Pons (tissue), 1 donor: ENCODE measurements at regions not wholly inside any gene's neighbourhood (a gene's known extent, or its start where the extent isn't known, plus 50 kb on each side); places are given as distances from the start of the nearest gene placed in this dataset.

Experiments
- DNase-seq: peaks from one replicate; pipeline ENCODE4 v3.0.0-alpha.2; 2016; ENCODE audit warnings: low spot score

- DNase-seq = no peak
Observed at GRCh38 chr3:31349001-31349748, 183.6 kb upstream of the STT3B start.

GRCh38 chr3:31350307-31350706, 182.4 kb upstream of the STT3B start:
- DNase-seq = no peak

DNA sequence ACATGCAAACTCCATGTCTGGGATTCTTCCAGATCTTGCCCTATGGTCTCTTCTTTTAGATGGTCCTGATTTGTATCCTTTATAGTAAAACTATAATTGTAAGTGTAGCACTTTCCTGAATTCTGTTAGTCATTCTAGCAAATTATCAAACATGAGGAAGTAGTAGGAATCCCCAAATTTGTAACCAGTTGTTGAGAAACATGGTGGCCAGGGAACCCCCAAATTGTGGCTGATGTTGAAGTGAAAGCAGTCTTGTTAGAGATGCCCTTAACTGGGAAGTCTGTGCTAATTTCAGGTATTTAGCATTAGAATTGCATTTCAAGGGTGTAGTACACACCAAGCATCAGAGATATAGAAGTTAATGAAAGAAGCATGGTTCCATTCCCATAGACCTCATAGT, 180.4 kb upstream of the STT3B start:
- DNase-seq = no peak

DNA sequence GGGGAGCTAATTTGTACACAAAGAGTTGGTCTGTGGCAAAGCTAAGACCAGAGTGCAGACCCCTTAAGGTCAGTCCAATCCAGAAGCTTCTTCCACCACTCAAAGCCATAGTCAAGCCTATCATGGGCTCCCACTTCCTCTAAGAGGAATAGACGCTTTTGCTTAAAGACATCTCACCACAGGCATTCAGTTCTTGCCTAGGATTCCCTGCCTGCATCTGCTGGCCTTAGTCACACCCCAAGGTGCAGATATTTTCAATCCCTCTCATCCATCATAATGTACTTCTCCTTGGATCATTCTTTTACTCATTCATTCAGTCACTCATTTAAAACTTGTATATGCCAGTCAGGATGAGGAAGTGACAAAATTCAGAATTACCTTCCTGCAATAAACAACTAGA, 179.6 kb upstream of the STT3B start:
- no peak for DNase-seq

DNA sequence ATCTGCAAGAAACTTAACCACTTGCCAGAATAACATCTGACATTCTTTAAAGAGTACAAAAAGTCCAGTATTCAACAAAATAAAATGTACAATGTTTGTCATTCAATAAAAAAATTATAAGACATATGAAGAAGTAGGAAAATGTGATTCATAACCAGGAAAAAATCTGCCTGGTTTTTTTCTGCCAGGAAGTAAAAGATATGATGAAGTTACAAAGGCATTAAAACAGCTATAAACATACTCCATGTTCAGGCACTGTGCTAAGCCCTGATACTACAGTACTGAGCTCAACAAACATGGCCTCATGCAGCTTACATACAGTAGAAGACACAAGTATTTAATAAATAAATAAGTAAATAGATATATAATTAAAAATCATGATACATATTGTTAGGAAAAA, 178.4 kb upstream of the STT3B start:
- no peak for DNase-seq

- DNase-seq = no peak
Observed at GRCh38 chr3:31355807-31356206, 176.9 kb upstream of the STT3B start.

GRCh38 chr3:31356941-31357340, 175.8 kb upstream of the STT3B start:
- no peak for DNase-seq

DNA sequence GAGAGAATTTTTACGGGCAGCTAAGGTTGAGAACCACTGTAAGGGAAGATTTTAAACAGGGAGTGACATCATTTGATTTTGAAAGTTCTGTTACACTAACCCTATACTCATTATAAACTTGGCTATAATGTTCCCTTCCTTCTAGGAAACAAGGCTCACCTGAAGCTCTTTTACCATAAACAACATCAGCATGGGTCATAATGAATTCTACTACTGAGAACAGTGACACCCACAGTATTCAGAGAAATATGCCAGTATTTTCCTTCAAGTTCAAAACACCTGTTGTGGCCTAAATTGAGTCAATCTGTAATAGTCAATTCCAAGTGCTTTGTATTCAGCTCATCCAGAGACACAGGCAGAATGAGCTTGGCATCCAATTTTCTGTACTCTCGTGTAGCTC, 175.3 kb upstream of the STT3B start:
- no peak for DNase-seq

DNA sequence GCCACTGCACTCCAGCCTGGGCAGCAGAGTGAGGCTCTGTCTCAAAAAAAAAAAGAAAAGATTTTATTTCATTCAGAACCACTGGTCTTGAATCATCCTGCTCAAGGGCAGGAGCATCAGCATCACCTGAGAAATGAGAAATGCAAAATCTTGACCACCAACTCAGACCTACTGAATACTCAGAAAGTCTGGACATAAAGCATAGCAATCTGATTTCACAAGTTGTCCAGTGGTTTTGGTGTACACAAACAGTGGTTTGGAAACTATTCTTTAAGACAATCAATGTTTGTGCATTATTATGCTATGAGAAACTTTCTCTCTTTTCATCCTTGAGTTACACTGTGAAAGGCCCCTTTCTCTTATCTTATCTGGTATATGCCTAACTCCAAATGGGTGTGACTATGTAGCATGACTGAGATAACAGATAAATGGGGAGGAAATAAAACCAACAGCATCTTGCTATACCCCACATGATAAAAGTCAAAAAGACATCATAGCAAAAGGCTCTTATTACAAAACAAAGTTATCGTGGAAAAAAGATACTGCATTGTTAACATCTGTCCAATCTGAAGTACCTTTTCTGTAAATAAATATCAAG, 174.2 kb upstream of the STT3B start:
- no peak for DNase-seq

DNA sequence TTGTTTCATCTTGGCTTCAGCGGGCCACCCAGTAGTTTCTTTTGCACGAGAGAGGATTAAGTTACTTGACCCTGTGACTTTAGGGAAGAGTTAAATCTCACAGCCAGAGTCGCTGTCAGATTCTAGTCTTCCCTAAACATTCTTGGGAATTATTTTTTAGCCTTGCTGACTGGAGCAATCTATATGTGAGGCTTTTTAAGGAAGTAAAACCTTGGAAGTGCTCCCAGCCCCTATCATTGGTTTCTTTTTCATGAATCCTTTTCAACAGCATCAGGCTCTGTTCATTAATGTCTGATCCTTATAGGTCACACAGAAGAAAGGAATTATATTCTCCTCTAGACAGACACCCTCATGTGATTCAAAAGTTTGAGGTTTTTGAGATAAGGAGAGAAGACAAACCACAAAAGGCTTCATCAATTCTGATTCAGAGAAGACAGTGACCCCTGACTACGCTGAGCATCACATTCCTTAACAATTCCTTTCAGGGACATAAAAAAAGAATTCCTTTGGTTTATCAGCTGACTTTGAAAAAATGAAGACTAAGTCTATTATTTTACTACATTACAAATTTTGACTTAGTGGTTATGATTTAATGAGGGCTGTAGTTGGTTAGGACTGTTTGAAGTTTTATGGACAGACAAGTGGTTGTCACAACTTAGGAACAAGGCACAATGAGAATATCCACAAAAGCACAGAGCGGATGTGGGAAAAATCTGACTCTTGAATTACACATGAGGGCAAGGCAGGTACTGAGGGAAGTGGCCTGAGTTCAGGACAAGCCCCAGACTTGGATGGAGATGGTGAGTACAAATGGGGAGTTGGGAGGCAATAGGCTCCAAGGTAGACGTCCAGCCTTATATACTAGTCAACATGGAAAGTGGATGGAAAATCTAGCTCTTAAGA, 171.1 kb upstream of the STT3B start:
- no peak for DNase-seq

DNA sequence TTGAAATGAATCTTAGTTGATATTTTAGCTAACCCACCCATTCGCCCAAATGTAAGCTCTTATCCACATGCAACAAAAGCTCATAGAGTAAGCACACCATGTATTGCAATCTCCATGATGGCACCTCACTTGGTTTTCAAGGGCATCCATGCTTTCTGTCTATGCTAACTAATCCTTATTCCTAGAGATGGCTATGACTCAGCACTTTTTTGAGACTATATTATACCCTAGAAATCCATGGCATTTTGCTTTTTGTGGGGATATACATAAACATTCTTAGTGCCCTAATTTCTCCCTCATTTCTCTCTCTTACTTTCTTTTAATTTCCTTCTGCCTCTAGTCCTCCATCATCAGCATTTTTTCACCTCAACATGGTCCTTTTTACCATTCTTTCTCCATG, 168.5 kb upstream of the STT3B start:
- no peak for DNase-seq

GRCh38 chr3:31364711-31365110, 168.0 kb upstream of the STT3B start:
- no peak for DNase-seq

- DNase-seq = no peak
Observed at GRCh38 chr3:31367518-31367917, 165.2 kb upstream of the STT3B start.

GRCh38 chr3:31369637-31370379, 162.9 kb upstream of the STT3B start:
- DNase-seq = no peak

GRCh38 chr3:31370380-31370666, 162.4 kb upstream of the STT3B start:
- DNase-seq = no peak

DNA sequence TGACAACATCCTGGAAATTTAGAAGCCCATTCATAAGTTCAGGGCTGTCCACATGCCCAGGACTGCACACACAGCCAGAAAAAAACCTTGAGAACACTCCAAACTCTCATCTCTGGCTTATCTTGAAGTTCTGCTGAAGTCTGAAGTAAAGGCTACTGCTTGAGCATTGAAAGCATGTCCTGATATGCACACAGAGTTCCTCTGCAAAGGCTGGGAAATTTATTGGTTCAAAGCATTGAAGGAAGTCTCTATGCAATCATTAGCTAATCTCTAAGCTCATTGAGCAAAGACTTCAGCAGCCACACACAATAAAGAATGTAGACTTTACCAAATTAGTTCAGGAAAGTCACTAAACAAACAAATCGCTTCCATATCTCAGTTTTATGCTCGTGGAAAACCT, 162.0 kb upstream of the STT3B start:
- no peak for DNase-seq

- no peak for DNase-seq
Observed at GRCh38 chr3:31371484-31372177, 161.1 kb upstream of the STT3B start.

DNA sequence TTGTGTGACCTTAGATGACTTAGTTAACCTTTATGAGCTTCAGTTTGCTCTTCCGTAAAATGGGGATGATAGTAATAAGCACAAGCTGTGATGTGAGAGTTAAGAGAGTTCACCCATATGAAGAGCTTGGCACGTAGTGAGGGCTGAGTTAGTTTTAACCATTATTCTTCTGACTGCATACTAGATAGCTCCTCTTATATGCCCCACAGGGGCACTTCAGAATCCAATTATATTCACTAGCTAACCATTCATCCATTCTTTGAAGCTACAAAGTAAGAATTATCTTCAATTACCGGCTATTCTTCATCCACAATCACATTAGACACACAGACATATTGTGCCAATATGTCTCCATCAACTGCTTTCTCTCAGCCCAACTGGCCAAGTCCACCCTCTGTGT, 159.0 kb upstream of the STT3B start:
- DNase-seq = no peak

DNA sequence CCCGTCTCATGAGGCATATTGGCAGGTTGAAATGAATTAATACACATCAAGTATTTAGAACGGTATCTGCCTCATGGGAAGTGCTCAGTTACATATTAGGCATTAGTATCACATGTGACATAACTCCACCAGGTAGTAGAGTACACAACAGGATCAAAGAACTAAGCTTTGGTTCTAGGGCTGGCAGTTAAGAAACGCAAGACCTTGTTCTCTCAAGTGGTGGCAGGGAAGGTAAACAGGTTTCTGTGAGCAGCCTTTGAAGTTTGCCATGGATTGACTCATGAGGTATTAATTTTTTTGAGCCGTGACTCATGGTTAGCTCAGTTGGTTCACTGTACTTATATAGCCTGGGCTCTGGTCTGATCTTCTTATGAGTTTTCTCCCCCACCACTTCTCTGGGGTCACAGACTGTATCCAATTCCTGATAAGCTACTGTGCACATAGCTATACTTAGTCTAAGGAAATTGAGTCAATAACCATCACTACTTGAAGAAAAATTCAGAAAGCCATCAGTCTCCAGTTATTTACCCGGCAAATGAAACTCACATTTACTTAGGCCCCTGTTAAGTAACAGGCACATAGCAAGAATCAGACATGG, 155.6 kb upstream of the STT3B start:
- DNase-seq = no peak

- no peak for DNase-seq
Observed at GRCh38 chr3:31378231-31378630, 154.5 kb upstream of the STT3B start.

DNA sequence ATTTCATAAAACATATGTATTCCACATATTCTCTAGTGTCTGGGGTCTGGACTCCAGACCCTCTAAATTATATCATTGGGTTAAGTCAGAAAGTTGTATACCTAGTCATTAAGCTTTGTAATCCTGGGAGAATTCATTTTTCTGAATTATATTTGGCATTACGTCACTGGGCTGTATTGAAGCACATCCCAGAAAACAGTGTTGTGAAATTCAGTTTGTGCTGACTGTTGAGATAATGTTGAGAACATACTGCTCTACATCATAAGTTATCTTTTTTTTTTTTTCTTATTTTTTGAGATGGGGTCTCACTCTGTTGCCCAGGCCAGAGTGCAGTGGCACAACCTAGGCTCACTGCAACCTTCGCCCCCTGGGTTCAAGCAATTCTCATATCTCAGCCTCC, 153.1 kb upstream of the STT3B start:
- DNase-seq = no peak

DNA sequence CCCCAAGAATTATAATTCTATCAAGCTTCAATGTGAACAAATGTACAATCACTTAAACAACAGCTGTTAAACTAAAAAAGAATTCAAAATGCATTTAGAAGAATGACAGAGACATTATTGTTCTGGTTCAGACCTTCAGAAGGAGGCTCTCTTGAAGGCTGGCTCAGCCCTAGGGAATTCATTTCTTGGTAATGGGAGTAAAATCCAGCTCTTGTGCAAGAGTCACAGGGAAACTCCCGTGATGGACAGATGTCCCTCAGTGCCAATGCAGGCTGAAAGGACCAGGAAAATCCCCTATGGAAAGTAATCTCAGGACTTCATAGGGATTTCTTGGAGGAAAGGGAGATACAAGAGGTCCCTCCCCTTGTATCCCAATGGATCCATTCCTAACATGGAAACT, 149.9 kb upstream of the STT3B start:
- DNase-seq = no peak
